Adrenal gland (tissue), 9 donors: ENCODE measurements at regions not wholly inside any gene's neighbourhood (a gene's known extent, or its start where the extent isn't known, plus 50 kb on each side); places are given as distances from the start of the nearest gene placed in this dataset.
"Not testable (repeated sequence)": the region's sequence is repeated elsewhere in the genome, so short reads cannot be mapped to it uniquely, and the experiment has no call there.

ENCODE experiments used
- DNase-seq, 7 donors: peaks; one replicate each; pipeline ENCODE4 v3.0.0-alpha.2; 2019 to 2020
- H3K27ac ChIP-seq, 5 donors: fragments of 200-600 bp; sonication (generic) in 4 of 5; 1 replicate in 3 of 5; 2 replicates in 2 of 5; pipeline versions ENCODE4 v1.5.1 to v1.8.0; 2016 to 2020; ENCODE audit warnings: mild to moderate bottlenecking in 1 of 5
- H3K27me3 ChIP-seq: fragments of 200-600 bp; 2 replicates; pipeline ENCODE4 v1.8.0; 2021
- H3K36me3 ChIP-seq, 2 donors: fragments of 200-600 bp; replicated peaks in 1 of 2; 1 replicate in 1 of 2; 2 replicates in 1 of 2; pipeline versions ENCODE4 v1.5.1 to v1.8.0; 2018 to 2022
- H3K4me1 ChIP-seq, 2 donors: fragments of 200-600 bp; replicated peaks in 1 of 2; 1 replicate in 1 of 2; 2 replicates in 1 of 2; pipeline versions ENCODE4 v1.5.1 to v1.8.0; 2018 to 2021
- H3K4me3 ChIP-seq, 4 donors: fragments of 200-600 bp; sonication (generic) in 3 of 4; one replicate each; pipeline ENCODE4 v1.5.1; 2016 to 2018
- H3K9me3 ChIP-seq, 3 donors: fragments of 200-600 bp; sonication (generic) in 1 of 3; replicated peaks in 1 of 3; 1 replicate in 2 of 3; 2 replicates in 1 of 3; pipeline versions ENCODE4 v1.5.1 to v1.8.0; 2016 to 2021
- CTCF ChIP-seq, 6 experiments: fragments of 450-650 bp in 4 of 6; fragments of 200-600 bp in 2 of 6; sonication (generic) in 1 of 6; IDR thresholded peaks; 1 replicate in 5 of 6; 2 replicates in 1 of 6; pipeline versions ENCODE4 v1.5.1 to v1.8.0; 2016 to 2021; ENCODE audit warnings: antibody characterized with exemption in 6 of 6, mild to moderate bottlenecking in 2 of 6, moderate library complexity in 1 of 6
- POLR2A ChIP-seq, 2 donors: fragments of 450-650 bp; IDR thresholded peaks; one replicate each; pipeline ENCODE4 v1.6.1; 2017; ENCODE audit warnings: antibody characterized with exemption in 2 of 2, mild to moderate bottlenecking in 2 of 2, moderate library complexity in 1 of 2
- WGBS, 4 donors: extraction: QIAGEN DNeasy Blood & Tissue Kit in 2 of 4; methylation state at CpG; one replicate each; pipeline versions ENCODE4 v1.1.5 to v1.1.7; 2013 to 2017; 5-methylcytosine and 5-hydroxymethylcytosine counted together
- intact Hi-C, 2 donors: fragments of 100-400 bp; cut with DNase I; formaldehyde crosslinking; loops; one replicate each; pipeline versions ENCODE4 v1.14.1 to v1.15.0; 2022 to 2023
- donor health status: healthy with polysubstance abuse.
- donor health status: Bipolar disorder and iron deficiency.
- donor health status: DM: yes; HTN: yes; CAD: no.
- donor health status: DM: no; HTN: no; CAD: no.
- donor health status: DM: no; HTN: no; CAD: no.

GRCh38 chr1:195851804-195852203 lies 756.4 kb downstream of the KCNT2 start:
- WGBS, 4 donors, result 71 to 80% (median 76%) methylated on average over 2 of the region's 2 CpGs
- TF ChIP-seq POLR2A (IDR thresholded peaks at IDR 0.05), result no peak
- TF ChIP-seq CTCF (IDR thresholded peaks at IDR 0.05), result no peak
- H3K4me1 ChIP-seq, result no peaks in the 10 kb centered on the region
- H3K36me3 ChIP-seq, result no peaks in the 10 kb centered on the region
- no peak for DNase-seq
- no peak overlapping the region for H3K27ac ChIP-seq
- no peaks in the 10 kb centered on the region for H3K27me3 ChIP-seq
- intact Hi-C loops, result no loop called here
- H3K9me3 ChIP-seq, result no peaks in the 10 kb centered on the region
- no peak overlapping the region for H3K4me3 ChIP-seq

- intact Hi-C loops, result no loop called here
- Histone ChIP-seq H3K4me3 (no peak overlapping the region), H3K9me3 (no peaks in the 10 kb centered on the region), H3K27ac (no peak overlapping the region), H3K36me3 (no peaks in the 10 kb centered on the region), H3K27me3 (no peaks in the 10 kb centered on the region), H3K4me1 (no peaks in the 10 kb centered on the region)
- WGBS, 4 donors, result 49 to 61% (median 51%) methylated on average over 5 of the region's 5 CpGs
- TF ChIP-seq POLR2A (IDR thresholded peaks at IDR 0.05) (no peak), CTCF (IDR thresholded peaks at IDR 0.05) (no peak)
- no peak for DNase-seq
Observed at GRCh38 chr1:195851016-195851601, 757.1 kb downstream of the KCNT2 start.

- no peak for DNase-seq
- intact Hi-C loops, result no loop called here
- Histone ChIP-seq H3K4me3 (no peak overlapping the region), H3K9me3 (no peaks in the 10 kb centered on the region), H3K27ac (no peak overlapping the region), H3K4me1 (no peaks in the 10 kb centered on the region), H3K36me3 (no peaks in the 10 kb centered on the region), H3K27me3 (no peaks in the 10 kb centered on the region)
- WGBS, 4 donors, result 0 to 64% (median 29%) methylated on average over 1 of the region's 1 CpG
- TF ChIP-seq POLR2A (IDR thresholded peaks at IDR 0.05) (no peak), CTCF (IDR thresholded peaks at IDR 0.05) (no peak)
Observed at GRCh38 chr1:195849180-195849579, 759.1 kb downstream of the KCNT2 start.

- DNase-seq, H3K4me3 ChIP-seq, H3K4me1 ChIP-seq, H3K9me3 ChIP-seq, intact Hi-C loops, H3K36me3 ChIP-seq, H3K27ac ChIP-seq, H3K27me3 ChIP-seq: not testable (repeated sequence)
- WGBS, 4 donors, result 60 to 63% (median 61%) methylated on average over 18 to 19 of the region's 19 CpGs
Observed at GRCh38 chr1:195847957-195848875, 760.0 kb downstream of the KCNT2 start.
